HG03280 (cell line): ENCODE measurements at regions not wholly inside any gene's neighbourhood (a gene's known extent, or its start where the extent isn't known, plus 50 kb on each side); places are given as distances from the start of the nearest gene placed in this dataset.
"Not testable (repeated sequence)": the region's sequence is repeated elsewhere in the genome, so short reads cannot be mapped to it uniquely, and the experiment has no call there.

Source experiments
- ATAC-seq: cut with Tn5 transposase; IDR thresholded peaks from one replicate; pipeline ENCODE4 v1.9.1; 2021; ENCODE audit warnings: mild to moderate bottlenecking, moderate library complexity; ENCODE audit not compliant: unreplicated experiment

- ATAC-seq: no peak
Observed at GRCh38 chr1:187788718-187789117, 960.0 kb downstream of the PLA2G4A start.

- no peak for ATAC-seq
Observed at GRCh38 chr1:187790724-187791123, 962.0 kb downstream of the PLA2G4A start.

- ATAC-seq: no peak
Observed at GRCh38 chr1:187794561-187794960, 965.8 kb downstream of the PLA2G4A start.

DNA sequence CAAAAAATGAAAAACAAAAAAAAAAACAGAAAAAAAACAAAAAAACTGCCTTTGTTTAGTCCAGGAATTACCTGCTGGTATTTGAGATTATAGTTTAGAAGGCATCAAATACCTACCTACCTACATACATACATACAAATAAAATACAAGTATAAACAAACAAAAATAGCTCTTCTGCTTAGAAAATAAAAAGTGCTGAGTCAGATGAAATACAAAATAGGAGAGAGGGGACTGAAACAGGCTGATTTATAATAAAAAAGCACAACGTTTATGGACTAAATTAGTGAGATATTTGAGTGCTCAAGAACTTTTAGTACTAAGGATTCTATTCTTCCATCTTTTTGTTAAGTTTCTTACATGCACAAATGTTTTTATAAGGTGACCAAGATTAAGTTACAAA lies 980.8 kb downstream of the PLA2G4A start:
- ATAC-seq: no peak

DNA sequence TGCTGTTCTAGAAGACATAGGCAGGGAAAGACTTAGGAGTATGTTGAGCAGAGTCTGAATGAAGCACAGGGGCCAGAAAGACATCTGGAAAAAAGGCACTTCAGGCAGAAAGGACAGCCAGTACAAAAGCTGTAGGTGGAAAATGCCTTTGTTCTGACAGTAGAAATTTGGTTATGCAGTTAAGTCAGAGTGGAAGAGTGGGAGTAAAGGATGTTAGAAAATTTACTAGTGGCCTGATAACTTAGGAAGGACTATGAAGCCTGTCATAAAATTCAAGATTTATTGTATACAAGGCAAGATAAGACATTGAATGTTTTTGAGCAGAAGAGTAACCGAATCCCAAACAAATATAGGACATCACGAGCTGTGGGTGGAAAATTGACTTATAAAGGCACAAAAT lies 987.9 kb downstream of the PLA2G4A start:
- no peak for ATAC-seq

- no peak for ATAC-seq
Observed at GRCh38 chr1:187817782-187818181, 989.0 kb downstream of the PLA2G4A start.

DNA sequence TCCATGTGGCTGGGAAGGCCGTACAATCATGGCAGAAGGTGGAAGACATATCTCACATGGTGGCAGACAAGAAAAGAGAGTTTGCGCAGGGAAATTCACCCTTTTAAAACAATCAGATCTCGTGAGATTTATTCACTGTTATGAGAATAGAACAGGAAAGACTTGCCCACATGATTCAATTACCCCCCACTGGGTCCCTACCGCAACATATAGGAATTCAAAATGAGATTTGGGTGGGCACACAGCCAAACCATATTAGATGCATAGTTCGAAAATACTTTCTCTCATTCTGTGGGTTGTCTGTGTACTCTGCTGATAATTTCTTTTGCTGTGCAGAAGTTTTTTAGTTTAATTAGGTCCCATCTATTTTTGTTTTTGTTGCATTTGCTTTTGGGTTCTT lies 990.3 kb downstream of the PLA2G4A start:
- ATAC-seq: no peak

DNA sequence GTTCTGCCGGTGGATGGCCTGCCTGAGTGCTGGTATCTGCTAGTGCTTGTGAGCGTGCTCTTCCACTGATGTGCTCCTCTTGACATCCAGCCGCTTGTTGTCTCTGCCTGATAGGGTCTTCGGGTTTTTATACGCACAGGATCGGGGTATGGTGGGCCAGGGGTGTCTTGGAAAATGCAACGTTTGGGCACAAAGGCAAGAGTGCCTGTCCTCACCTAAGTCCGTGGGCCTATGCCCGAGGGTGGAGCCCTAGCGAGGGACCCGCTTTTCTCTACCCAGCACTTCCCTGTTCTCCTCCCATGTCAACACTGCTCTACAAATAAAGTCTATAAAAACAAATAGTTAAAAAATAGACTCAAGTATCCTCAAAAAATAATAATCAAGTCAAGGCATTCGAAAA lies 1007.8 kb downstream of the PLA2G4A start:
- no peak for ATAC-seq

DNA sequence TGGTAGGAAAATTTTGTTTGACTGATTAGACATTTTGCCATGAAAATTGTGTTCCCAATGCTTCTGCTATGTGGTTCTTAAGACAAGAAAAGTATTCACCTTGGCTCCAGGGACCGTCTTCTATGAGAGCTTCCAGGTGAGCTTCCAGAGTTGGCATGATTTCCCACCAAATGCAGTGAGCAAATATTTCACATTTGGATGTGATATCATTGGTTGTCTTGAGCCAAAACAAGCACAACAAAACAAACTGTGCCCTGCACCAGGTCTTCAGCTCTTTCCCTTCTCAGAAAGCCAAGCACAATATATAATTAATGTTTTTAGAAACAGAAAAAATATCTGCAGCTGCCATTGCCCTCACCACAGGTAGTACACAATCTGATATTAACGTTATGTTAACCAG lies 1009.0 kb downstream of the PLA2G4A start:
- ATAC-seq: no peak

- no peak for ATAC-seq
Observed at GRCh38 chr1:187838335-187839293, 1009.9 kb downstream of the PLA2G4A start.

GRCh38 chr1:187839873-187840272 lies 1011.1 kb downstream of the PLA2G4A start:
- ATAC-seq: no peak

DNA sequence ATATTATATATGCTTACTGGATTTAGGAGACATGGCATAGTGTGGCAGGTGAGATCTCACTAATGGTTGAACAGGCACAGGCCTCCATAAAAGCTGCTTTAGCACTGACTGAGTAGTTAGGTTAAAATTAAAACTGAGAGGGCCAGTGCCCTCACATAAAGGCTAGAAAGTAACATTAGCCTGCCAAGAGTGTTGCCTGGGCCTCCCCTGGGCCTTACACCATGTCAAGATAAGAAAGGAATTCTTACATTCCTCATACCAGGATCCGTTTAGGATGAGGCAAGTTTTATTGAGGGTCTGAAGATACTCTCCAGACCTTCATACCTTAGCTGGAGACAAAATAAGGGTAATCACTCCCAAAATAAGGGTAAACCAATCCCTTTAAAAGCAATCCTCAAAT lies 1011.8 kb downstream of the PLA2G4A start:
- no peak for ATAC-seq

DNA sequence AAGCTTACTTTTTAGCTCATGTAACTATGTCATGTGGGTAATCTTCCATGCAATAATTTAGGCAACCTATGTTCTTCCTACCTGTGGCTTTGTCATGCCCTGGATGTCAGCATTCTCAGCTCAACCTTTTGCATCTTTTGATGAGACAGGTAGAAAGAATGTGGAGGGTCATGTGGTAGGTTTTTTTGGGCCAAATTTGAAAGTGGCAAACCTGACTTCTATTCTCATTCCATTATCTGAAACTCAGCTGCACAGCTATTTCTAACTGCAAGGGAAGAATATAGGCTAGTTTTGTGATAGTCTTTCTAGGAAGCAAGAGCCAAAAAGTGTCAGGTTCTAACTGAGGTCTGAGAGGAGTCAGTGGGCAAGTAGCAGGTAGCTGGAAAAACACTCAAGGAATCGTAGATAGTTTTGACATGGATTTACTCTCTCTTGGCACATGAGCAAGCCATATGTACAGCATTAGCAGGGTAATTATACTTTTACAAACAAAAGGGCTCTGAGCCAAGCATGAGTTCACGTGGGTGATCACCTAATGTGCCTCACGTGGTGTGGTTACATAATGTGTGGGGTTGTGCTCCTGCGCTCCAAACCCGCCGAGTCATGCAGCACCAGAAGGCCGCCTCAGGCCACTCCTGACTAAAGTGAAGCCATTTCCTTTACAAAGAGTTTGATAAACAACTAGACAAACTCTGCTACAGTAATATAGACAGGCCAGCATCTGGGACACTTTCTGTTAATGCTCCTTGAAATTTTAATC lies 1013.8 kb downstream of the PLA2G4A start:
- no peak for ATAC-seq

DNA sequence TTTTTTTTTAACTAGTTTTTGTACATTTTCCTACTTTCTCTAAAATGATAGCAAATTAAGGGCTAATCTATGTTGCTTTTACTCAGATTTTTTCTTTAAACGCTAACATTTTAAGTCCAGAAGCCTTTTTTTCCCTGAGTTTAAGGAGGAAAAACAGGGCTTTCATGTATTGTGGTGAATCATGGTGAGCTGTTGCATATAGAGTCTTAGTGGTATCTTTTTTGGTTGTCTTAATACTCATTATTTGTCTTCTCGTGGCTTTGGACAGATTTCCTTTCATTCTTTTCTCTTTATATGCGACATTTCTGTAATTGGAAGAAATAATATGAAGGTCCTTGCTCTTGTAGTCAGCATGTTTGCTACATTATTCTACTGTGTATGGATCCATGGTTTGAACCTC lies 1015.6 kb downstream of the PLA2G4A start:
- ATAC-seq: no peak

GRCh38 chr1:187847531-187847930 lies 1018.8 kb downstream of the PLA2G4A start:
- no peak for ATAC-seq

GRCh38 chr1:187848321-187848720 lies 1019.6 kb downstream of the PLA2G4A start:
- no peak for ATAC-seq

- not testable (repeated sequence) for ATAC-seq
Observed at GRCh38 chr1:187850146-187850545, 1021.4 kb downstream of the PLA2G4A start.

GRCh38 chr1:187853505-187853904 lies 1024.8 kb downstream of the PLA2G4A start:
- ATAC-seq: no peak

DNA sequence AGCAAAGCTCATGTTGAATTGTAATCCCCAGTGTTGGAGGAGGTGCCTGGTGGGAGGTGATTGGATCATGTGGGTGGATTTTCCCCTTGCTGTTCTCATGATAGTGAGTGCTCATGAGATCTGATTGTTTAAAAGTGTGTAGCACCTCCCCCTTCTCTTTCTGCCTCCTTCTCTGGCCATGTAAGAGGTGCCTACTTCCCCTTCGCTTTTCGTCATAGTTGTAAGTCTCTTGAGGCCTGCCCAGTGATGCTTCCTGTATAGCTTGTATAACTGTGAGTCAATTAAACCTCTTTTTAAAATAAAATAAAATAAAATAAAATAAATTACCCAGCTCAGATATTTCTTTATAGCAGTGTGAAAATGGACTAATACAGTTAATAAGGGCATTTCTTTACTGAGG lies 1025.7 kb downstream of the PLA2G4A start:
- no peak for ATAC-seq

DNA sequence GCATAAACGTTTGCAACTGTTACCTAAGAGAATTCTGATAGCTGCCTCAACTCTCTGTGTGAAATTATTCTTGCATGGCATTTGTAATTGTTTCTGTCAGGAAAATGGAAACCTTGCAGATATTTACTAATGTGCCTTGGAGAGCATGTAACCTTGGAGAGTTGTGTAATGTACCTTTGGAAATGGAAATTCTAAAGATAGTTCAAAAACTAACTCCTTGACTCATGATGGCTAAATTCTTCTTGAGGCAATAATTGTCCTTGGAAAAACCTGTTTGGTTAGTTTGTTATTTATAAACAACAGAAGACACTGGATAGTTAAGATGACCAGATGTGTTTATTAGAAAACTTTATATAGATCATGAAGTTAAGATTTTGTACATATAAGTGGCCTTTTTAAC lies 1033.8 kb downstream of the PLA2G4A start:
- ATAC-seq: no peak

GRCh38 chr1:187870552-187870951 lies 1041.8 kb downstream of the PLA2G4A start:
- no peak for ATAC-seq
